IMR-90 (cell line): ENCODE measurements at regions not wholly inside any gene's neighbourhood (a gene's known extent, or its start where the extent isn't known, plus 50 kb on each side); places are given as distances from the start of the nearest gene placed in this dataset.

Source experiments
- ATAC-seq: fragments of 200-7000 bp; cut with Tn5 transposase; 2 replicates; pipeline ENCODE4 v1.9.1; 2020; ENCODE audit warnings: low read depth, mild to moderate bottlenecking, moderate library complexity
- BruUV-seq: library from RNA; stranded (reverse); fragments of 400-500 nt; replicated peaks from 2 replicates; lab custom pipeline; 2021; lab: Mats Ljungman, UMichigan
- CTCF ChIA-PET: fragments of 300-600 bp; formaldehyde crosslinking; extraction: SDS; loops from one replicate; lab custom pipeline; 2021; ENCODE audit warnings: antibody characterized with exemption; lab: Yijun Ruan, JAX
- POLR2A ChIA-PET: fragments of 300-600 bp; sonication (Branson Sonifier 250); formaldehyde crosslinking; loops from one replicate; lab custom pipeline; 2022; ENCODE audit warnings: antibody characterized with exemption; ENCODE audit not compliant: unreplicated experiment; lab: Charles Lee
- DNase-seq: peaks from one replicate; pipeline ENCODE4 v3.0.0; 2013
- H2AFZ ChIP-seq: replicated peaks from 2 replicates; pipeline ENCODE3; 2013; ENCODE audit warnings: low read length, mild to moderate bottlenecking; ENCODE audit not compliant: poor library complexity
- H2AK5ac ChIP-seq: 2 replicates; pipeline ENCODE4 v1.6.1; 2013; ENCODE audit warnings: low read depth, low read length, inconsistent platforms
- H2AK9ac ChIP-seq: replicated peaks from 2 replicates; pipeline ENCODE3; 2013; ENCODE audit warnings: mild to moderate bottlenecking, low read depth, low read length, moderate library complexity; ENCODE audit not compliant: poor library complexity
- H2BK120ac ChIP-seq: 2 replicates; pipeline ENCODE4 v1.6.1; 2013; ENCODE audit warnings: low read depth, low read length, inconsistent platforms
- H2BK15ac ChIP-seq: 3 replicates; pipeline ENCODE4 v1.6.1; 2013; ENCODE audit warnings: low read depth, low read length, inconsistent platforms
- H2BK20ac ChIP-seq: 2 replicates; pipeline ENCODE4 v1.6.1; 2013; ENCODE audit warnings: low read depth, mild to moderate bottlenecking, inconsistent platforms, low read length, moderate library complexity
- H2BK5ac ChIP-seq: 2 replicates; pipeline ENCODE4 v1.6.1; 2013; ENCODE audit warnings: mild to moderate bottlenecking, low read depth, low read length, inconsistent platforms; ENCODE audit not compliant: poor library complexity, severe bottlenecking
- H3K14ac ChIP-seq: replicated peaks from 2 replicates; pipeline ENCODE4 v1.6.1; 2013; ENCODE audit warnings: low read depth, low read length, inconsistent platforms
- H3K18ac ChIP-seq: 2 replicates; pipeline ENCODE4 v1.6.1; 2013; ENCODE audit warnings: low read depth, low read length, control low read depth
- H3K23ac ChIP-seq: 2 replicates; pipeline ENCODE4 v1.6.1; 2013; ENCODE audit warnings: low read depth, low read length, inconsistent platforms
- H3K27ac ChIP-seq: 2 replicates; pipeline ENCODE4 v1.5.1; 2013; ENCODE audit warnings: mild to moderate bottlenecking, control low read depth, low read length; ENCODE audit not compliant: insufficient read depth
- H3K27me3 ChIP-seq: 2 replicates; pipeline ENCODE4 v1.6.1; 2013; ENCODE audit warnings: low read length; ENCODE audit not compliant: control insufficient read depth, insufficient read depth
- H3K36me3 ChIP-seq: 2 replicates; pipeline ENCODE4 v1.6.1; 2013; ENCODE audit warnings: low read length, mixed read lengths; ENCODE audit not compliant: control insufficient read depth, insufficient read depth
- H3K4ac ChIP-seq: 2 replicates; pipeline ENCODE4 v1.6.1; 2013; ENCODE audit warnings: low read depth, low read length, inconsistent platforms
- H3K4me1 ChIP-seq: 2 replicates; pipeline ENCODE4 v1.6.1; 2013; ENCODE audit warnings: low read length, mixed read lengths; ENCODE audit not compliant: control insufficient read depth, insufficient read depth
- H3K4me2 ChIP-seq: 2 replicates; pipeline ENCODE4 v1.6.1; 2013; ENCODE audit warnings: low read depth, mild to moderate bottlenecking, control low read depth, low read length, moderate library complexity
- H3K4me3 ChIP-seq: 2 replicates; pipeline ENCODE4 v1.5.1; 2013; ENCODE audit warnings: low read depth, mild to moderate bottlenecking, control low read depth, low read length, moderate library complexity; ENCODE audit not compliant: insufficient read depth
- H3K56ac ChIP-seq: 2 replicates; pipeline ENCODE4 v1.6.1; 2013; ENCODE audit warnings: low read length, inconsistent platforms; ENCODE audit not compliant: insufficient read depth; ENCODE audit errors: extremely low read depth
- H3K79me1 ChIP-seq, 2 experiments: 2 replicates each; pipeline ENCODE4 v1.6.1; 2013; ENCODE audit warnings: low read length in 2 of 2, inconsistent platforms in 1 of 2, low read depth in 1 of 2
- H3K9ac ChIP-seq: 2 replicates; pipeline ENCODE4 v1.6.1; 2013; ENCODE audit warnings: low read depth, low read length, control low read depth
- H3K9me1 ChIP-seq: 2 replicates; pipeline ENCODE4 v1.6.1; 2013; ENCODE audit warnings: low read length, inconsistent platforms; ENCODE audit not compliant: insufficient read depth
- H3K9me3 ChIP-seq: 2 replicates; pipeline ENCODE4 v1.6.1; 2013; ENCODE audit warnings: low read length; ENCODE audit not compliant: control insufficient read depth, insufficient read depth
- H4K20me1 ChIP-seq: 2 replicates; pipeline ENCODE4 v1.6.1; 2013; ENCODE audit warnings: low read length, inconsistent platforms; ENCODE audit not compliant: insufficient read depth
- H4K5ac ChIP-seq: 2 replicates; pipeline ENCODE4 v1.6.1; 2013; ENCODE audit warnings: mild to moderate bottlenecking, low read depth, low read length, control low read depth
- H4K8ac ChIP-seq, 2 experiments: 2 replicates each; pipeline ENCODE4 v1.6.1; 2013; ENCODE audit warnings: low read depth in 2 of 2, low read length in 2 of 2, control low read depth in 1 of 2, inconsistent platforms in 1 of 2
- H4K91ac ChIP-seq: 2 replicates; pipeline ENCODE4 v1.6.1; 2013; ENCODE audit warnings: low read depth, low read length, inconsistent platforms; ENCODE audit not compliant: insufficient read depth
- BHLHE40 ChIP-seq: fragments of 150-350 bp; IDR thresholded peaks from 2 replicates; pipeline ENCODE4 v1.6.1; 2016; ENCODE audit warnings: mild to moderate bottlenecking, low read depth, low read length
- CEBPB ChIP-seq: IDR thresholded peaks from 2 replicates; pipeline ENCODE4 v1.6.1; 2012; ENCODE audit warnings: low read depth, low read length, improper control_type of control experiment
- CHD1 ChIP-seq: IDR thresholded peaks from 2 replicates; pipeline ENCODE4 v1.6.1; 2012; ENCODE audit warnings: low read depth, low read length, improper control_type of control experiment
- FOS ChIP-seq: fragments of 150-350 bp; IDR thresholded peaks from 2 replicates; pipeline ENCODE4 v1.6.1; 2016; ENCODE audit warnings: low read depth, low read length
- MAFK ChIP-seq: IDR thresholded peaks from 2 replicates; pipeline ENCODE4 v1.6.1; 2012; ENCODE audit warnings: low read depth, low read length, improper control_type of control experiment
- MAZ ChIP-seq: IDR thresholded peaks from 2 replicates; pipeline ENCODE4 v1.6.1; 2012; ENCODE audit warnings: low read depth, mild to moderate bottlenecking, low read length, improper control_type of control experiment, moderate library complexity, borderline replicate concordance
- MXI1 ChIP-seq: IDR thresholded peaks from 2 replicates; pipeline ENCODE4 v1.6.1; 2012; ENCODE audit warnings: low read depth, mild to moderate bottlenecking, low read length, moderate library complexity, borderline replicate concordance
- NFE2L2 ChIP-seq: fragments of 150-350 bp; IDR thresholded peaks from 2 replicates; pipeline ENCODE4 v1.6.1; 2016; ENCODE audit warnings: low read depth, mild to moderate bottlenecking, low read length
- POLR2A ChIP-seq: IDR thresholded peaks from 2 replicates; pipeline ENCODE4 v1.6.1; 2012; ENCODE audit warnings: mild to moderate bottlenecking, low read depth, low read length
- RAD21 ChIP-seq: IDR thresholded peaks from 2 replicates; pipeline ENCODE4 v1.6.1; 2012; ENCODE audit warnings: low read length, improper control_type of control experiment
- RCOR1 ChIP-seq: IDR thresholded peaks from 2 replicates; pipeline ENCODE4 v1.6.1; 2012; ENCODE audit warnings: mild to moderate bottlenecking, low read length, improper control_type of control experiment; ENCODE audit not compliant: insufficient replicate concordance
- RFX5 ChIP-seq: IDR thresholded peaks from 2 replicates; pipeline ENCODE4 v1.8.0; 2012; ENCODE audit warnings: low read depth, mild to moderate bottlenecking, low read length, moderate library complexity
- SMC3 ChIP-seq: fragments of 150-350 bp; IDR thresholded peaks from 2 replicates; pipeline ENCODE4 v1.6.1; 2016; ENCODE audit warnings: low read depth, mild to moderate bottlenecking, antibody characterized with exemption, low read length, moderate library complexity
- WGBS, 2 experiments: methylation state at CpG; one replicate each; pipeline versions ENCODE4 v1.1.5 to v1.1.7; 2013; ENCODE audit warnings: missing lambda C conversion rate in 2 of 2; ENCODE audit not compliant: insufficient read length in 1 of 2; ENCODE audit errors: extremely low coverage in 2 of 2; 5-methylcytosine and 5-hydroxymethylcytosine counted together
- dilution Hi-C: fragments of 300-500 bp; cut with HindIII; formaldehyde crosslinking; loops from one replicate; pipeline ENCODE4 v1.14.3; 2018; ENCODE audit warnings: low sequenced_read_pairs; ENCODE audit not compliant: unreplicated experiment
- in situ Hi-C: fragments of 300-500 bp; cut with MboI; formaldehyde crosslinking; loops from 3 replicates; pipeline ENCODE4 v1.14.3; 2019; ENCODE audit warnings: low sequenced_read_pairs, inconsistent platforms, mixed read lengths
- intact Hi-C: fragments of 100-400 bp; cut with micrococcal nuclease; formaldehyde crosslinking; loops from 2 replicates; pipeline ENCODE4 v1.10.0; 2022
- TF ChIP-seq, protein P1 (sequence below): fragments of 150-350 bp; IDR thresholded peaks from 2 replicates; pipeline ENCODE4 v1.6.1; 2017; ENCODE audit warnings: mild to moderate bottlenecking, antibody characterized with exemption, low read length, low read depth
- TF ChIP-seq, protein P2 (sequence below): fragments of 150-350 bp; IDR thresholded peaks from 2 replicates; pipeline ENCODE4 v1.6.1; 2016; ENCODE audit warnings: low read depth, mild to moderate bottlenecking, low read length, moderate library complexity, borderline replicate concordance
- TF ChIP-seq, protein P3 (sequence below): conservative IDR thresholded peaks from 2 replicates; pipeline ENCODE4 v1.5.1; 2012; ENCODE audit warnings: mild to moderate bottlenecking, low read depth, low read length, improper control_type of control experiment

DNA sequence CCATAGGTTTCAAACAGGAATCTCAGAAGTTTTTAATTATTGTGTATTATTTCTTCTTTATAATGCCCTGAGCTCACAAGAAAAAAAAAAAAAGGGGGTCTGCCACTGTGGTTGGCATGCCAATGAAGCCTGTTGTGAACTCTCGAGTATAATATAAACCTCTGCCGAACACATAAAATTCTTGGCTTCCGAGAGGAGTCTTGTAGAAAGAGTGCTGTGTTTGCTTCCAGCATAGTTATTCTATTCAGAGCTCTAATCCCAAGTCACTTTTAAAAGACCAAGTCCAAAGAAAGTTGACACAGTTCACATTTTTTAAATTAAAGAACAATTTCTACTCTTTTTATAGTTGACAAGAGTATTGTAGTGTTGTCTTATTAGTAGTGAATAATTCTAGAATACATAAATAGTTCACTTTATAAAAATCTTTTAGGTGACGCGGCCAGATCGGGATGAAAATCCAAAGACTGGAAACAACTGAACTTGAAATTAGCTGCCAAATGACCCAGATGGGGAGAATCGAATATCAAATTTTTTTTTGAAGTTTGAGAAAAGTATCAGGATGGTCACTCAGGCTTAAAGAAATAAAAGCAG lies 293.2 kb downstream of the DUSP10 start:
- H3K14ac ChIP-seq: no peak overlapping the region
- in situ Hi-C loops: loop anchor here (10.0 kb wide), 1 partner anchor 1006 kb away; no protein-coding TSS in a partner anchor
- H3K4ac ChIP-seq: no peak overlapping the region
- no peak overlapping the region for H3K9ac ChIP-seq
- no peak overlapping the region for H4K91ac ChIP-seq
- no peaks in the 10 kb centered on the region for H3K36me3 ChIP-seq
- H3K27me3 ChIP-seq: no peaks in the 10 kb centered on the region
- DNase-seq: no peak
- H2BK120ac ChIP-seq: no peak overlapping the region
- H2BK15ac ChIP-seq: no peak overlapping the region
- ChIA-PET CTCF (interaction anchor here (0.7 to 1.7 kb wide), 2 partner anchors 29 to 352 kb away, joined by 3 to 4 read pairs; no protein-coding TSS in a partner anchor), POLR2A (interaction anchor here (0.7 kb wide), 1 partner anchor 294 kb away, joined by 3 read pairs; no protein-coding TSS in a partner anchor)
- no peak overlapping the region for H4K8ac ChIP-seq
- BruUV-seq: no TSS peak
- no peak overlapping the region for H3K18ac ChIP-seq
- H3K4me1 ChIP-seq: no peaks in the 10 kb centered on the region
- ATAC-seq: no peak
- H4K20me1 ChIP-seq: no peaks in the 10 kb centered on the region
- no peaks in the 10 kb centered on the region for H3K9me1 ChIP-seq
- no peak overlapping the region for H2BK5ac ChIP-seq
- H2AFZ ChIP-seq: no peak overlapping the region
- H2AK9ac ChIP-seq: no peak overlapping the region
- intact Hi-C loops: no loop called here
- H3K23ac ChIP-seq: no peak overlapping the region
- no peak overlapping the region for H3K4me2 ChIP-seq
- H2BK20ac ChIP-seq: no peak overlapping the region
- no peak overlapping the region for H3K56ac ChIP-seq
- 33% methylated on average over 1 of the region's 7 CpGs; no CpG with 5 or more reads in 1 of the 2 experiments for WGBS, 2 experiments
- H3K79me1 ChIP-seq: no peaks in the 10 kb centered on the region
- H3K4me3 ChIP-seq: no peak overlapping the region
- H3K9me3 ChIP-seq: no peaks in the 10 kb centered on the region
- TF ChIP-seq BHLHE40: no peak
- TF ChIP-seq POLR2A: no peak
- no peak for TF ChIP-seq RCOR1
- TF ChIP-seq FOS: no peak
- no peak for TF ChIP-seq MAZ
- TF ChIP-seq, protein P1, sequence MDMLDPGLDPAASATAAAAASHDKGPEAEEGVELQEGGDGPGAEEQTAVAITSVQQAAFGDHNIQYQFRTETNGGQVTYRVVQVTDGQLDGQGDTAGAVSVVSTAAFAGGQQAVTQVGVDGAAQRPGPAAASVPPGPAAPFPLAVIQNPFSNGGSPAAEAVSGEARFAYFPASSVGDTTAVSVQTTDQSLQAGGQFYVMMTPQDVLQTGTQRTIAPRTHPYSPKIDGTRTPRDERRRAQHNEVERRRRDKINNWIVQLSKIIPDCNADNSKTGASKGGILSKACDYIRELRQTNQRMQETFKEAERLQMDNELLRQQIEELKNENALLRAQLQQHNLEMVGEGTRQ: no peak
- no peak for TF ChIP-seq RFX5
- no peak for TF ChIP-seq MXI1
- TF ChIP-seq SMC3: no peak
- TF ChIP-seq, protein P2, sequence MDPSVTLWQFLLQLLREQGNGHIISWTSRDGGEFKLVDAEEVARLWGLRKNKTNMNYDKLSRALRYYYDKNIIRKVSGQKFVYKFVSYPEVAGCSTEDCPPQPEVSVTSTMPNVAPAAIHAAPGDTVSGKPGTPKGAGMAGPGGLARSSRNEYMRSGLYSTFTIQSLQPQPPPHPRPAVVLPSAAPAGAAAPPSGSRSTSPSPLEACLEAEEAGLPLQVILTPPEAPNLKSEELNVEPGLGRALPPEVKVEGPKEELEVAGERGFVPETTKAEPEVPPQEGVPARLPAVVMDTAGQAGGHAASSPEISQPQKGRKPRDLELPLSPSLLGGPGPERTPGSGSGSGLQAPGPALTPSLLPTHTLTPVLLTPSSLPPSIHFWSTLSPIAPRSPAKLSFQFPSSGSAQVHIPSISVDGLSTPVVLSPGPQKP: no peak
- no peak for TF ChIP-seq MAFK
- no peak for TF ChIP-seq CHD1
- no peak for TF ChIP-seq NFE2L2
- TF ChIP-seq, protein P3, sequence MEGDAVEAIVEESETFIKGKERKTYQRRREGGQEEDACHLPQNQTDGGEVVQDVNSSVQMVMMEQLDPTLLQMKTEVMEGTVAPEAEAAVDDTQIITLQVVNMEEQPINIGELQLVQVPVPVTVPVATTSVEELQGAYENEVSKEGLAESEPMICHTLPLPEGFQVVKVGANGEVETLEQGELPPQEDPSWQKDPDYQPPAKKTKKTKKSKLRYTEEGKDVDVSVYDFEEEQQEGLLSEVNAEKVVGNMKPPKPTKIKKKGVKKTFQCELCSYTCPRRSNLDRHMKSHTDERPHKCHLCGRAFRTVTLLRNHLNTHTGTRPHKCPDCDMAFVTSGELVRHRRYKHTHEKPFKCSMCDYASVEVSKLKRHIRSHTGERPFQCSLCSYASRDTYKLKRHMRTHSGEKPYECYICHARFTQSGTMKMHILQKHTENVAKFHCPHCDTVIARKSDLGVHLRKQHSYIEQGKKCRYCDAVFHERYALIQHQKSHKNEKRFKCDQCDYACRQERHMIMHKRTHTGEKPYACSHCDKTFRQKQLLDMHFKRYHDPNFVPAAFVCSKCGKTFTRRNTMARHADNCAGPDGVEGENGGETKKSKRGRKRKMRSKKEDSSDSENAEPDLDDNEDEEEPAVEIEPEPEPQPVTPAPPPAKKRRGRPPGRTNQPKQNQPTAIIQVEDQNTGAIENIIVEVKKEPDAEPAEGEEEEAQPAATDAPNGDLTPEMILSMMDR: no peak
- no peak for TF ChIP-seq CEBPB
- no peak for TF ChIP-seq RAD21
- no peak overlapping the region for H2AK5ac ChIP-seq
- no peak overlapping the region for H3K27ac ChIP-seq
- H4K5ac ChIP-seq: no peak overlapping the region
- dilution Hi-C loops: no loop called here
